ENCODE measurements at regions not wholly inside any gene's neighbourhood (a gene's known extent, or its start where the extent isn't known, plus 50 kb on each side); places are given as distances from the start of the nearest gene placed in this dataset.
"Not testable (repeated sequence)": the region's sequence is repeated elsewhere in the genome, so short reads cannot be mapped to it uniquely, and the experiment has no call there.

- peak; percentile 73 for DNase-seq (ENCODE audit: low spot score)
Observed at GRCh38 chr18:27378431-27379095, 193.5 kb upstream of the CHST9 start.

- no peak for DNase-seq (ENCODE audit: low spot score)
Observed at GRCh38 chr18:27377251-27377650, 192.1 kb upstream of the CHST9 start.

- no peak for DNase-seq (ENCODE audit: low spot score)
Observed at GRCh38 chr18:27372386-27372785, 187.3 kb upstream of the CHST9 start.

GRCh38 chr18:27366665-27367064 is 181.6 kb upstream of the CHST9 start:
- DNase-seq (ENCODE audit: low spot score): no peak

- DNase-seq (ENCODE audit: low spot score): no peak
Observed at GRCh38 chr18:27366151-27366550, 181.0 kb upstream of the CHST9 start.

- peak; percentile 47 for DNase-seq (ENCODE audit: low spot score)
Observed at GRCh38 chr18:27363872-27364271, 178.8 kb upstream of the CHST9 start.

- no peak for DNase-seq (ENCODE audit: low spot score)
Observed at GRCh38 chr18:27361477-27361876, 176.4 kb upstream of the CHST9 start.

- DNase-seq (ENCODE audit: low spot score): no peak
Observed at GRCh38 chr18:27355308-27355707, 170.2 kb upstream of the CHST9 start.

GRCh38 chr18:27353273-27353672 is 168.2 kb upstream of the CHST9 start:
- no peak for DNase-seq (ENCODE audit: low spot score)

- no peak for DNase-seq (ENCODE audit: low spot score)
Observed at GRCh38 chr18:27349284-27349882, 164.3 kb upstream of the CHST9 start.

GRCh38 chr18:27331606-27332005 is 146.5 kb upstream of the CHST9 start:
- DNase-seq (ENCODE audit: low spot score): no peak

GRCh38 chr18:27314996-27315395 is 129.9 kb upstream of the CHST9 start:
- DNase-seq (ENCODE audit: low spot score): peak; percentile 60

- no peak for DNase-seq (ENCODE audit: low spot score)
Observed at GRCh38 chr18:27313678-27314077, 128.6 kb upstream of the CHST9 start.

- DNase-seq (ENCODE audit: low spot score): no peak
Observed at GRCh38 chr18:27312853-27313252, 127.7 kb upstream of the CHST9 start.

- no peak for DNase-seq (ENCODE audit: low spot score)
Observed at GRCh38 chr18:27312153-27312552, 127.0 kb upstream of the CHST9 start.

GRCh38 chr18:27311114-27311513 is 126.0 kb upstream of the CHST9 start:
- no peak for DNase-seq (ENCODE audit: low spot score)

- DNase-seq (ENCODE audit: low spot score): no peak
Observed at GRCh38 chr18:27301615-27302378, 116.7 kb upstream of the CHST9 start.

- DNase-seq (ENCODE audit: low spot score): no peak
Observed at GRCh38 chr18:27298214-27298804, 113.2 kb upstream of the CHST9 start.

GRCh38 chr18:27285973-27286562 is 101.0 kb upstream of the CHST9 start:
- DNase-seq (ENCODE audit: low spot score): not testable (repeated sequence)

- no peak for DNase-seq (ENCODE audit: low spot score)
Observed at GRCh38 chr18:27278131-27278530, 93.0 kb upstream of the CHST9 start.

GRCh38 chr18:27277554-27277953 is 92.4 kb upstream of the CHST9 start:
- no peak for DNase-seq (ENCODE audit: low spot score)

GRCh38 chr18:27276886-27277285 is 91.8 kb upstream of the CHST9 start:
- no peak for DNase-seq (ENCODE audit: low spot score)

- no peak for DNase-seq (ENCODE audit: low spot score)
Observed at GRCh38 chr18:27276479-27276878, 91.4 kb upstream of the CHST9 start.
